Ecto neural progenitor cell (in vitro differentiated cells): ENCODE measurements at regions not wholly inside any gene's neighbourhood (a gene's known extent, or its start where the extent isn't known, plus 50 kb on each side); places are given as distances from the start of the nearest gene placed in this dataset.
"Not testable (repeated sequence)": the region's sequence is repeated elsewhere in the genome, so short reads cannot be mapped to it uniquely, and the experiment has no call there.

Experiments
- DNase-seq: peaks from one replicate; pipeline ENCODE4 v3.0.0-alpha.2; 2018; ENCODE audit warnings: low spot score

DNA sequence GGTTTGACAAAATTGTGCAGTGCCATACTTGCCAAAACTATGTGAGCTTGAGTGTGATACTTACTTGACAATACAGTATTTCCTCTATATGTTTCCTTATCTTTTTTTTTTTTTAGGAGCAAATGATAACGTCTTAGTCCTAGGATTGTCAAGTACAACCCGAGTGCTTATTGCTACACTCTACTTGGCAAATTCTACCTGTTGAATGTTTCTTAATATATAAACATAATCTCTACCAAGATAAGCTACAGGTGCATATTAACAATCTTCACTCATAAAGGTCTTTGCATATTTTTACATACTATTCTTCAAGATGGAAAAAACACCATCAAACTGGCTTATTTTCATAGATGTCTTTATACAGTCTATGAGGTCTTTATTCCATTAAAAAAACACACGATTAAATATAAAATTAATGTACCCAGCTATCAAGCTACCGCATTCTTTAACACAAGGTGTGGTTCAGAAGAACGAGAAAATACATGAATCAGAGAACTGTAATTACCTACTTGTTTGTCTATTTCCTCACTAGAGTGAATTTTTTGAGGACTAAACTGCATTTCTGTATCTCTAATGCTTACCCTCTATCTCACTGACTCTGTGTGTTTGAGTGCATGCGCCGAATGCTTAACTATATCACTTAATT, 76.1 kb upstream of the PDSS1 start:
- DNase-seq, result no peak

DNA sequence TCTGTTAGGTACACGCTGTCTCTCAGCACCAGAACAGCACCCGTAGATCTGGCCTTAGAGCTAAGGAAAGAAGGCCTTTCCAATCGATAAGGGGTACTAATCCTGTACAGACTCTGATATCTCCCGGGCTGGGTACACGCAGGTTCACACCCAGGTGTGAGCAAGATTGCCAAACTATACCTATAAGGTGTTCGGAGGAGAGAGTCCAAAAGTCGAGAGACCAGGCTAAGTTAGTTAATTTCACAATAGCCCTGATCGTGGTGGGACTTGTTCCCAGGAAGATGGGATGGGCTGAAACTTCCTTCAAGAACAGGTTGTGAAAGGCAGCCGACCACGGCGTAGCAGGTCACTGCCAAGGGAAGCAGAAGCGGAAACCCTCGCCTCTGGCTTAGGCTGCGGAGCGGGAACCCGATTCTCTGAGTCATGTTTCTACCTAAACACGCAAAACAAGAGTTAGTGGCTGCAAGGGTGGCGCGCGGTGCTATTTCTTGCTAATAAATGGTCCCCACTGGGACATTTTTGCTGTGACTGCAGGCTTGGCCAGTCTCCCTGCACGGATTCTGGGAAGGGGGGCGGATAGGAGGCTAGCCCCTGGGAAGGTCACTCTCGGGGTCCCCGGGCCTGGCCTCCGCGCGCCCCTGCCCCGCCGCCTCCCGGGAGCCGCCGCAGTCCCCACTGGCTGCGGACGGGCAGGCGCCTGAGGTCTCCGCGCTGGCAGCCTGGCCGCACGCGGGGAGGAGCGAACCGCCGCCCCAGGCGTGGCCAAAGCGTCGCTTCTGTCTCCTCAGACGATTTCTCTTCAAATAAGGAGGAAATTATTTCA, 75.4 kb upstream of the PDSS1 start:
- peak; percentile 67 for DNase-seq

DNA sequence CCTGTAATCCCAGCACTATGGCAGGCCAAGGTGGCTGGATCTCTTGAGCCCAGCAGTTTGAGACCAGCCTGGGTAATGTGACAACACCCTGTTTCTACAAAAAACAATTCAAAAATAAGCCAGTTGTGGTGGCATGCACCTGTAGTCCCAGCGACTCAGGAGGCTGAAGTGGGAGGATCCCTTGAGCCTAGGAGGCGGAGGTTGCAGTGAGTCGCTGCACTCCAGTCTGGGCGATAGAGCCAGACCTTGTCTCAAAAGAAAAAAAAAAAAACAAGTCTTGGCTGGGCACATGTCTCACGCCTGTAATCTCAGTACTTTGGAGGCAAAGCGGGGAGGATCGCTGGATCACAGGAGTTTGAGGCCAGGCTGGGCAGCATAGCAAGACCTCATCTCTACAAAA, 74.6 kb upstream of the PDSS1 start:
- DNase-seq, result no peak

DNA sequence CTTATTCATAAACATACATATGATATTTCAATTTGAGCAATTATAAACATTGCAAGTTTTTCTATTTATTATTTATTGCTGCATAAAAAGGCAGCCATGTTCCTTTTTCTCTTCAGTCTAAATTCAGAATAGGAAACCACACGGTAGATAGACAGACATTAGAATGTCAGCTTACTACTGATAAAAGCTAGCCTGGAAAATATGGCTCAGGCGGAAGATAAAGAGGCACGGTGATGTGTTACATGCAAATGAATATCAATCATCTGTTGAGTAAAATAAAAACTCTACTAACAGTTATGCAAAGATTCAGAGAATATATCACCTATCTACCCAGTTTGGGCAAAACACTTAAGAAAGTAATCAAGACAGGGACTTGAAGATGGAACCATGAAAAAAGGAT, 73.5 kb upstream of the PDSS1 start:
- no peak for DNase-seq

DNA sequence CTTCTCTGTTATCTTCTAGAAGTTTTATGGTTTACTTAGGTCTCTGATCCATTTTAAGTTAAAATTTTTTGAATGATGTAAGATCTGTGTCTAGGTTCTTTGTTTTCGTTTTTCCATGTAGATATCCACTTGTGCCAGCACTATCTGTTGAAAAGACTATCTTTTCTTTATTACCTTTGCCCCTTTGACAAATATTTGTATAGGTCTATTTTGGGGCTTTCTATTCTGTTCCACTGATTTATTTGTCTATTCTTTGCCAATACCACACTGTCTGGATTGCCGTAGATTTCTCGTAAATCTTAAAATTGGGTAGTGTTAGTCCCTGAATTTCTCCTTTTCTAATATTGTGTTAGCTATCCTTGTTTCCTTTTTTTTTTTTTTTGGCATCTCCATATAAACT, 71.4 kb upstream of the PDSS1 start:
- DNase-seq, result no peak

DNA sequence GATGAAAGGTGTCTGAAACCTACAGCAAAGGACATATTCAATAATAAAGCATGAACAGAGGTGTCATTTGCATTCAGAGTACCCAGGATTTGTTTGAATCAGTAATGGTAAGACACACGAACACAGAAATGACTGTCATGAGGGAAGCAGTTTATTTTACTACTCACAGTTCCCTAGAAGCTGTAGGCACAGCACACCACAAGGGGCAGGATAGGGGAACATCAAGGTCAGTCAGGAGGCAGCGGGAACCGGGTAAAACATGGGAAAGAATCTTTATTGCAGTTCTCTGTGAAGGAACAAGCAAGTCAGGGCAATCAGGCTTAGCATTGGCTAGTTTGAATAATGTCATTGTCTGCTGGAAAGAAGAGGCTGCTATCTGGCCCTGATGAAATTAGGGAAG, 70.2 kb upstream of the PDSS1 start:
- DNase-seq, result no peak

DNA sequence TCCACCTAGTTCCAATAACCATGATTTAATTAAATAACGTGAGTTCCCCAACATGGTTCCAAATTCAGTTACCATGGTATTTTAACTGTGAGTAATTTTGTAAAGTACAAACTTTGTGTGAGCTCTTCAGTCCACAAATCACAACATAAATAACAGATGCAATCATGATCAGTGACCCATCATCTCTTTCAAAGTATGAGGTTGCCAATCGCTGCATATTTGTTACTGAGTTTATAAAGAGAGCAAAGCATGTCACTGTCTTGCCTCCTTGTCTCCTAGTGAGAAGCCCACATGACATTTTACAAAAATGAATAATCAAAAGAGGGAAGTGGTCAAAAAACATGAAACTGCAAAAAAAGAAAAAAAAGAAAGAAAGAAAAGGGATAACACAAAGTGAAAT, 69.1 kb upstream of the PDSS1 start:
- DNase-seq, result no peak

DNA sequence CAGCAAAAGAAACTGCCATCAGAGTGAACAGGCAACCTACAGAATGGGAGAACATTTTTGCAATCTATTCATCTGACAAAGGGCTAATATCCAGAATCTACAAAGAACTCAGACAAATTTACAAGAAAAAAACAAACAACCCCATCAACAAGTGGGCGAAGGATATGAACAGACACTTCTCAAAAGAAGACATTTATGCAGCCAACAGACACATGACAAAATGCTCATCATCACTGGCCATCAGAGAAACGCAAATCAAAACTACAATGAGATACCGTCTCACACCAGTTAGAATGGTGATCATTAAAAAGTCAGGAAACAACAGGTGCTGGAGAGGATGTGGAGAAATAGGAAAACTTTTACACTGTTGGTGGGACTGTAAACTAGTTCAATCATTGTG, 65.3 kb upstream of the PDSS1 start:
- DNase-seq, result not testable (repeated sequence)

DNA sequence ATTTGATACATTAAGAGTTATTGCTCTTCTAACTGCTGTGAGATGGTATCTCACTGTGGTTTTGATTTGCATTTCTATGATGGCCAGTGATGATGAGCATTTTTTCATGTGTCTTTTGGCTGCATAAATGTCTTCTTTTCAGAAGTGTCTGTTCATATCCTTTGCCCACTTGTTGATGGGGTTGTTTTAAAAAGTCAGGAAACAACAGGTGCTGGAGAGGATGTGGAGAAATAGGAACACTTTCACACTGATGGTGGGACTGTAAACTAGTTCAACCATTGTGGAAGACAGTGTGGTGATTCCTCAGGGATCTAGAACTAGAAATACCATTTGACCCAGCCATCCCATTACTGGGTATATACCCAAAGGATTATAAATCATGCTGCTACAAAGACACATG, 63.4 kb upstream of the PDSS1 start:
- not testable (repeated sequence) for DNase-seq

DNA sequence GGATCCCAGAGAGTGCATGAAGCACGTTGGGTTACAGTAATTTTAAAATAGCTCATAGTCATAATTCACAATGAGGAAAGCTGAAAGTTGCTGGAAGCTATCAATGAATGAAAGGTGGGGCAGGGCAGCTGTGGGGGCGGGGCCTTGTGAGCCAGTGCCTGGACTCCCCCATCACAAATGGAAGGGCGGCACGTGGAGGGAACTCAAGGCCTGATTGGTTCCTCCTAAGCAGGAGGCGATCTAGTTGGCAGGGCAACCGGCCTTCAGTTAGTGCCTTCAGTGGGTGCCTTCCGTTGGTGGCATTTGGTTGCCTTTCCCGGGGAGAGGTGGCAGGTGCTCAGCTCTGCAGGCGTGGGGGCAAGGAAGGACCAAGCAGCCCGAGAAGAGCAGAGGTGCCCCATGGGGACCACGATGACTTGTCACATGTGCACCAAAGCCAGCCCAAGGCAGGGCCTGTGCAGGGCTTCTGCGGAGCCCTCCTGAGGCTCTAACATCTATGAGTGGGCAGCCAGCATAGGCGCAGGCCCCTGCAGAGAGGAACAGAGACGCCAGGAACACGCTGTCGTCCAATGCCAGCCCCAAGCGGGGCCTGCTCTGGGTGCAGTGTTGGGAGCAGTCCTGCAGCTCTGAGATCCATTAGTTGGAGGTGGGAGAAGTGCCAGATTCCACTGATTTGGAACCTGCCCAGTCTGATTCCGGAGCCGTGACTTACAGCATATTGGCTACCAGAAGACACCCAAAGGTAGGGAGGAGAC, 59.8 kb upstream of the PDSS1 start:
- DNase-seq, result no peak

DNA sequence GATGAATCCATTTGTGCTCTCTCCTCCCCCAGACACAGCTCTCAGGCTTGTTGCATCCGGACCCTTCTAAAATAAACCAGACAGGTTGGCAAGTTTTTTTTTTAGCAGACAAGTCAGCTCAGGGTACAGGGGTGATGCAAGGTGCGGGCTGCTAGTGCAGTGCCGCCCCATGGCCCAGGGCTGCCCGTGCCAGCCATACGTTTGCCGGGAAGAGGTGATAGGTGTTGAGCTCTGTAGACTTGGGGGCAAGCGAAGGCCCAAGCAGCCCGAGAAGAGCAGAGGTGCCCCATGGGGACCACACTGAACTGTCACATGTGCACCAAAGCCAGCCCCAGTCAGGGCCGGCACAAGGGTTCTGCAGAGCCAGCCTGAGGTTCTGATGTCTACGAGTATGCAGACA, 57.1 kb upstream of the PDSS1 start:
- no peak for DNase-seq

DNA sequence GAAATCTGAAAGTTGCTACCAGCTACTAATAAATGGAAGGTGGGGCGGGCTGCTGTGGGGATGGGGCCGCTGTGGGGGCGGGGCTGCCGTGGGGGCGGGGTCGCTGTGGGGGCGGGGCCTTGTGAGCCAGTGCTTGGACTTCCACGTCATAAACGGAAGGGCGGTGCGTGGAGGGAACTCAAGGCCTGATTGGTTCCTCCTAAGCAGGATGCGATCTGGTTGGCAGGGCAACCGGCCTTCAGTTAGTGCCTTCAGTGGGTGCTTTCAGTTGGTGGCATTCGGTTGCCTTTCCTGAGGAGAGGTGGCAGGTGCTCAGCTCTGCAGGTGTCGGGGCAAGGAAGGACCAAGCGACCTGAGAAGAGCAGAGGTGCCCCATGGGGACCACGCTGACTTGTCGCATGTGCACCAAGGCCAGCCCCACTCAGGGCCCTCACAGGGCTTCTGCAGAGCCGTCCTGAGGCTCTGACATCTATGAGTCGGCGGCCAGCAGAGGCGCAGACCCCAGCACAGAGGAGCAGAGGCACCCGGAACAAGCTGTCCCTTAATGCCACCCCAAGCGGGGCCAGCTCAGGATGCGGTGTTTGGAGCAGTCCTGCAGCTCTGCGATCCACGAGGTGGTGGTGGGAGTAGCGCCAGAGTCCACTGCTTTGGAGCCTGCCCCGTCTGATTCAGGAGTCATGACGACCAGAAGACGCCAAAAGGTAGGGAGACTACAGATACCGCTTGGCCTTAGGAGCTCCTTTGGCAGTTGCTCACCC, 54.4 kb upstream of the PDSS1 start:
- no peak for DNase-seq

DNA sequence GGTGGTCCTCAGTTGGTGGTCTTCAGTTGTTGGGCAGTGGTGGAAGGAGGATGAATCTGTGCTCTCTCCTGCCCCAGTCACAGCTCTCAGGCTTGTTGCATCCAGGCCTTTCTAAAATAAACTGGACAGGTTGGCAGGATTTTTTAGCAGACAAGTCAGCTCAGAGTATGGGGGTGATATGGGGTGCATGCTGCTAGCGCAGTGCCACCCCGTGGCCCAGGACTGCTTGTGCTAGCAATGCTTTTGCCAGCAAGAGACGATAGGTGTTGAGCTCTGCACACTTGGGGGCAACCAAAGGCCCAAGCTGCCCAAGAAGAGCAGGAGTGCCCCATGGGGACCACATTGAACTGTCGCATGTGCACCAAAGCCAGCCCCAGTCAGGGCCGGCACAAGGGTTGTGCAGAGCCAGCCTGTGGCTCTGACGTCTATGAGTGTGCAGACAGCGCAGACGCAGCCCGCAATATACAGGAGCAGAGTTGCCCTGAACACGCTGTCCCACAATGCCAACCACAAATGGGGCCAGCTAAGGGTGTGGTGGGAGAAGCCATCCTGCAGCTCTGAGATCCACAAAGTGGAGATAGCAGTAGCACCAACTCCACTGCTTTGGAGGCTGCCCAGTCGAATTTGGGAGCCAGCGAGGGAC, 49.8 kb upstream of the PDSS1 start:
- DNase-seq, result no peak
